ENCODE measurements at regions not wholly inside any gene's neighbourhood (a gene's known extent, or its start where the extent isn't known, plus 50 kb on each side); places are given as distances from the start of the nearest gene placed in this dataset.

- Histone ChIP-seq H3K4me3 (ENCODE audit: low read depth in 1 of 2, low read length in 2 of 2) (no peak overlapping the region), H3K36me3 (ENCODE audit: control insufficient read depth in 2 of 2, insufficient read depth in 2 of 2, low read length in 1 of 2) (no peaks in the 10 kb centered on the region), H3K4me1 (ENCODE audit: control insufficient read depth in 2 of 2, insufficient read depth in 2 of 2, low read length in 1 of 2) (no peaks in the 10 kb centered on the region), H3K27ac (ENCODE audit: low read depth in 2 of 2, low read length in 1 of 2) (no peak overlapping the region), H3K9me3 (ENCODE audit: control insufficient read depth in 2 of 2, insufficient read depth in 1 of 2, low read depth in 1 of 2, low read length in 1 of 2) (no peaks in the 10 kb centered on the region), H3K27me3 (ENCODE audit: control insufficient read depth in 1 of 2, insufficient read depth in 2 of 2, low read length in 2 of 2) (no peaks in the 10 kb centered on the region)
These were observed 504.2 kb upstream of the NBEA start for GRCh38 chr13:34437873-34438272.

- no peak overlapping the region for H3K4me3 ChIP-seq (ENCODE audit: low read depth in 1 of 2, low read length in 2 of 2)
- no peaks in the 10 kb centered on the region for H3K27me3 ChIP-seq (ENCODE audit: control insufficient read depth in 1 of 2, insufficient read depth in 2 of 2, low read length in 2 of 2)
- H3K9me3 ChIP-seq (ENCODE audit: control insufficient read depth in 2 of 2, insufficient read depth in 1 of 2, low read depth in 1 of 2, low read length in 1 of 2), result no peaks in the 10 kb centered on the region
- H3K27ac ChIP-seq (ENCODE audit: low read depth in 2 of 2, low read length in 1 of 2), result no peak overlapping the region
- no peaks in the 10 kb centered on the region for H3K36me3 ChIP-seq (ENCODE audit: control insufficient read depth in 2 of 2, insufficient read depth in 2 of 2, low read length in 1 of 2)
- H3K4me1 ChIP-seq (ENCODE audit: control insufficient read depth in 2 of 2, insufficient read depth in 2 of 2, low read length in 1 of 2), result no peaks in the 10 kb centered on the region
These were observed 489.2 kb upstream of the NBEA start for GRCh38 chr13:34452831-34453230.

GRCh38 chr13:34458756-34459715 lies 483.0 kb upstream of the NBEA start:
- no peaks in the 10 kb centered on the region for H3K27me3 ChIP-seq (ENCODE audit: control insufficient read depth in 1 of 2, insufficient read depth in 2 of 2, low read length in 2 of 2)
- 41 to 42% methylated on average over 4 of the region's 4 CpGs for WGBS, 2 donors
- no peak overlapping the region for H3K4me3 ChIP-seq (ENCODE audit: low read depth in 1 of 2, low read length in 2 of 2)
- no peak overlapping the region for H3K27ac ChIP-seq (ENCODE audit: low read depth in 2 of 2, low read length in 1 of 2)
- H3K36me3 ChIP-seq (ENCODE audit: control insufficient read depth in 2 of 2, insufficient read depth in 2 of 2, low read length in 1 of 2), result no peaks in the 10 kb centered on the region
- no peaks in the 10 kb centered on the region for H3K9me3 ChIP-seq (ENCODE audit: control insufficient read depth in 2 of 2, insufficient read depth in 1 of 2, low read depth in 1 of 2, low read length in 1 of 2)
- no peaks in the 10 kb centered on the region for H3K4me1 ChIP-seq (ENCODE audit: control insufficient read depth in 2 of 2, insufficient read depth in 2 of 2, low read length in 1 of 2)

GRCh38 chr13:34459856-34460255 lies 482.2 kb upstream of the NBEA start:
- Histone ChIP-seq H3K9me3 (ENCODE audit: control insufficient read depth in 2 of 2, insufficient read depth in 1 of 2, low read depth in 1 of 2, low read length in 1 of 2) (no peaks in the 10 kb centered on the region), H3K4me1 (ENCODE audit: control insufficient read depth in 2 of 2, insufficient read depth in 2 of 2, low read length in 1 of 2) (no peaks in the 10 kb centered on the region), H3K27ac (ENCODE audit: low read depth in 2 of 2, low read length in 1 of 2) (no peak overlapping the region), H3K4me3 (ENCODE audit: low read depth in 1 of 2, low read length in 2 of 2) (no peak overlapping the region), H3K36me3 (ENCODE audit: control insufficient read depth in 2 of 2, insufficient read depth in 2 of 2, low read length in 1 of 2) (no peaks in the 10 kb centered on the region), H3K27me3 (ENCODE audit: control insufficient read depth in 1 of 2, insufficient read depth in 2 of 2, low read length in 2 of 2) (no peaks in the 10 kb centered on the region)
- 54 to 63% methylated on average over 8 of the region's 8 CpGs for WGBS, 2 donors

- Histone ChIP-seq H3K27ac (ENCODE audit: low read depth in 2 of 2, low read length in 1 of 2) (no peak overlapping the region), H3K9me3 (ENCODE audit: control insufficient read depth in 2 of 2, insufficient read depth in 1 of 2, low read depth in 1 of 2, low read length in 1 of 2) (no peaks in the 10 kb centered on the region), H3K4me3 (ENCODE audit: low read depth in 1 of 2, low read length in 2 of 2) (no peak overlapping the region), H3K27me3 (ENCODE audit: control insufficient read depth in 1 of 2, insufficient read depth in 2 of 2, low read length in 2 of 2) (no peaks in the 10 kb centered on the region), H3K36me3 (ENCODE audit: control insufficient read depth in 2 of 2, insufficient read depth in 2 of 2, low read length in 1 of 2) (no peaks in the 10 kb centered on the region), H3K4me1 (ENCODE audit: control insufficient read depth in 2 of 2, insufficient read depth in 2 of 2, low read length in 1 of 2) (peaks cover 0 to 3% of the 10 kb centered on the region in 2 donors)
- WGBS, 2 donors, result 61 to 62% methylated on average over 4 of the region's 4 CpGs
These were observed 479.2 kb upstream of the NBEA start for GRCh38 chr13:34462843-34463242.

- H3K27ac ChIP-seq (ENCODE audit: low read depth in 2 of 2, low read length in 1 of 2), result no peak overlapping the region
- 42 to 48% methylated on average over 3 of the region's 3 CpGs for WGBS, 2 donors
- H3K4me1 ChIP-seq (ENCODE audit: control insufficient read depth in 2 of 2, insufficient read depth in 2 of 2, low read length in 1 of 2), result peaks cover 0 to 3% of the 10 kb centered on the region in 2 donors
- H3K9me3 ChIP-seq (ENCODE audit: control insufficient read depth in 2 of 2, insufficient read depth in 1 of 2, low read depth in 1 of 2, low read length in 1 of 2), result no peaks in the 10 kb centered on the region
- H3K36me3 ChIP-seq (ENCODE audit: control insufficient read depth in 2 of 2, insufficient read depth in 2 of 2, low read length in 1 of 2), result no peaks in the 10 kb centered on the region
- H3K27me3 ChIP-seq (ENCODE audit: control insufficient read depth in 1 of 2, insufficient read depth in 2 of 2, low read length in 2 of 2), result no peaks in the 10 kb centered on the region
- no peak overlapping the region for H3K4me3 ChIP-seq (ENCODE audit: low read depth in 1 of 2, low read length in 2 of 2)
These were observed 478.1 kb upstream of the NBEA start for GRCh38 chr13:34464011-34464410.

- H3K27ac ChIP-seq (ENCODE audit: low read depth in 2 of 2, low read length in 1 of 2), result no peak overlapping the region
- H3K4me3 ChIP-seq (ENCODE audit: low read depth in 1 of 2, low read length in 2 of 2), result no peak overlapping the region
- WGBS, 2 donors, result 67 to 76% methylated on average over 1 of the region's 1 CpG
- no peaks in the 10 kb centered on the region for H3K27me3 ChIP-seq (ENCODE audit: control insufficient read depth in 1 of 2, insufficient read depth in 2 of 2, low read length in 2 of 2)
- no peaks in the 10 kb centered on the region for H3K36me3 ChIP-seq (ENCODE audit: control insufficient read depth in 2 of 2, insufficient read depth in 2 of 2, low read length in 1 of 2)
- peaks cover 0 to 3% of the 10 kb centered on the region in 2 donors for H3K4me1 ChIP-seq (ENCODE audit: control insufficient read depth in 2 of 2, insufficient read depth in 2 of 2, low read length in 1 of 2)
- H3K9me3 ChIP-seq (ENCODE audit: control insufficient read depth in 2 of 2, insufficient read depth in 1 of 2, low read depth in 1 of 2, low read length in 1 of 2), result no peaks in the 10 kb centered on the region
These were observed 476.6 kb upstream of the NBEA start for GRCh38 chr13:34465423-34465922.

- H3K36me3 ChIP-seq (ENCODE audit: control insufficient read depth in 2 of 2, insufficient read depth in 2 of 2, low read length in 1 of 2), result no peaks in the 10 kb centered on the region
- H3K27me3 ChIP-seq (ENCODE audit: control insufficient read depth in 1 of 2, insufficient read depth in 2 of 2, low read length in 2 of 2), result no peaks in the 10 kb centered on the region
- WGBS, 2 donors, result 91 to 92% methylated on average over 3 of the region's 3 CpGs
- no peaks in the 10 kb centered on the region for H3K9me3 ChIP-seq (ENCODE audit: control insufficient read depth in 2 of 2, insufficient read depth in 1 of 2, low read depth in 1 of 2, low read length in 1 of 2)
- H3K27ac ChIP-seq (ENCODE audit: low read depth in 2 of 2, low read length in 1 of 2), result no peak overlapping the region
- H3K4me1 ChIP-seq (ENCODE audit: control insufficient read depth in 2 of 2, insufficient read depth in 2 of 2, low read length in 1 of 2), result peaks cover 0 to 3% of the 10 kb centered on the region in 2 donors
- no peak overlapping the region for H3K4me3 ChIP-seq (ENCODE audit: low read depth in 1 of 2, low read length in 2 of 2)
These were observed 475.8 kb upstream of the NBEA start for GRCh38 chr13:34466301-34466700.

- WGBS, 2 donors, result 35 to 56% methylated on average over 3 of the region's 3 CpGs
- no peak overlapping the region for H3K27ac ChIP-seq (ENCODE audit: low read depth in 2 of 2, low read length in 1 of 2)
- no peaks in the 10 kb centered on the region for H3K27me3 ChIP-seq (ENCODE audit: control insufficient read depth in 1 of 2, insufficient read depth in 2 of 2, low read length in 2 of 2)
- H3K36me3 ChIP-seq (ENCODE audit: control insufficient read depth in 2 of 2, insufficient read depth in 2 of 2, low read length in 1 of 2), result no peaks in the 10 kb centered on the region
- peaks cover 0 to 3% of the 10 kb centered on the region in 2 donors for H3K4me1 ChIP-seq (ENCODE audit: control insufficient read depth in 2 of 2, insufficient read depth in 2 of 2, low read length in 1 of 2)
- H3K9me3 ChIP-seq (ENCODE audit: control insufficient read depth in 2 of 2, insufficient read depth in 1 of 2, low read depth in 1 of 2, low read length in 1 of 2), result no peaks in the 10 kb centered on the region
- H3K4me3 ChIP-seq (ENCODE audit: low read depth in 1 of 2, low read length in 2 of 2), result no peak overlapping the region
These were observed 474.5 kb upstream of the NBEA start for GRCh38 chr13:34467450-34468083.
